Prostate gland (tissue), 2 donors: ENCODE measurements at regions not wholly inside any gene's neighbourhood (a gene's known extent, or its start where the extent isn't known, plus 50 kb on each side); places are given as distances from the start of the nearest gene placed in this dataset.
"Not testable (repeated sequence)": the region's sequence is repeated elsewhere in the genome, so short reads cannot be mapped to it uniquely, and the experiment has no call there.

Experiments
- DNase-seq: peaks from one replicate; pipeline ENCODE4 v3.0.0-alpha.2; 2019; ENCODE audit warnings: low spot score
- H3K27ac ChIP-seq, 2 donors: fragments of 200-600 bp; sonication (generic); 2 replicates each; pipeline ENCODE4 v1.5.1; 2017 to 2019
- H3K27me3 ChIP-seq: fragments of 200-600 bp; sonication (generic); replicated peaks from 2 replicates; pipeline ENCODE4 v1.5.1; 2019; ENCODE audit not compliant: insufficient read depth
- H3K36me3 ChIP-seq, 2 donors: fragments of 200-600 bp; sonication (generic); 1 replicate in 1 of 2; 2 replicates in 1 of 2; pipeline versions ENCODE4 v1.5.1 to v1.8.1; 2017 to 2019
- H3K4me1 ChIP-seq: fragments of 200-600 bp; sonication (generic); replicated peaks from 2 replicates; pipeline ENCODE4 v1.5.1; 2019
- H3K4me3 ChIP-seq, 2 donors: fragments of 200-600 bp; sonication (generic); 2 replicates each; pipeline ENCODE4 v1.5.1; 2017 to 2019
- H3K9me3 ChIP-seq: fragments of 200-600 bp; sonication (generic); 2 replicates; pipeline ENCODE4 v1.5.1; 2017
- POLR2A ChIP-seq: fragments of 450-650 bp; IDR thresholded peaks from one replicate; pipeline ENCODE4 v1.6.1; 2016; ENCODE audit warnings: antibody characterized with exemption, mild to moderate bottlenecking
- POLR2AphosphoS5 ChIP-seq: sonication (generic); formaldehyde crosslinking; IDR thresholded peaks from one replicate; pipeline ENCODE4 v1.6.1; 2017; ENCODE audit warnings: antibody characterized with exemption
- WGBS: methylation state at CpG from one replicate; pipeline ENCODE4 v1.1.5; 2018; 5-methylcytosine and 5-hydroxymethylcytosine counted together
- intact Hi-C: fragments of 100-400 bp; cut with DNase I; formaldehyde crosslinking; loops from one replicate; pipeline ENCODE4 v1.14.2; 2022
- TF ChIP-seq, protein P1 (sequence below), 4 experiments: fragments of 200-600 bp in 2 of 4; fragments of 450-650 bp in 2 of 4; sonication (generic) in 2 of 4; IDR thresholded peaks; 1 replicate in 3 of 4; 2 replicates in 1 of 4; pipeline ENCODE4 v1.5.1; 2016 to 2019; ENCODE audit warnings: antibody characterized with exemption in 4 of 4, mild to moderate bottlenecking in 2 of 4, moderate library complexity in 2 of 4

DNA sequence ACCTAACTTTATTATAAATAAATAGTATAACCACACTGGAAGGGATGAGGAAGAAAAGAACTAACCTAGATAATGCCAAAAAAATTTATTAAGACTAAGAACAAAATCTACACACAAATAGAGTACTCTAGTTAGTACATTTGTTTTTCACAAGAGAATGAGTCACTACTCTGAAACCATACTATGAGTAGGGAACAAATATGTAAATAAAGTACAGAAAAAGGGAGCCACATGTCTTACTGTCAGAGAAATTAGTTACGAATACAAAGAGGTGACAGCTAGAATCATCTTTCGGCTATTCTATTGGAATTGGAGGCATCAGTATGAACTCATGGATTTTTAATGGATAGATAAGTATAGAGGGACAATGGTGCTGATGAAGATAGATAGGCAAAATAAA lies 150.5 kb downstream of the COPS8 start:
- H3K27me3 ChIP-seq: no peaks in the 10 kb centered on the region
- intact Hi-C loops: no loop called here
- H3K4me1 ChIP-seq: no peaks in the 10 kb centered on the region
- H3K9me3 ChIP-seq: no peaks in the 10 kb centered on the region
- TF ChIP-seq, protein P1, sequence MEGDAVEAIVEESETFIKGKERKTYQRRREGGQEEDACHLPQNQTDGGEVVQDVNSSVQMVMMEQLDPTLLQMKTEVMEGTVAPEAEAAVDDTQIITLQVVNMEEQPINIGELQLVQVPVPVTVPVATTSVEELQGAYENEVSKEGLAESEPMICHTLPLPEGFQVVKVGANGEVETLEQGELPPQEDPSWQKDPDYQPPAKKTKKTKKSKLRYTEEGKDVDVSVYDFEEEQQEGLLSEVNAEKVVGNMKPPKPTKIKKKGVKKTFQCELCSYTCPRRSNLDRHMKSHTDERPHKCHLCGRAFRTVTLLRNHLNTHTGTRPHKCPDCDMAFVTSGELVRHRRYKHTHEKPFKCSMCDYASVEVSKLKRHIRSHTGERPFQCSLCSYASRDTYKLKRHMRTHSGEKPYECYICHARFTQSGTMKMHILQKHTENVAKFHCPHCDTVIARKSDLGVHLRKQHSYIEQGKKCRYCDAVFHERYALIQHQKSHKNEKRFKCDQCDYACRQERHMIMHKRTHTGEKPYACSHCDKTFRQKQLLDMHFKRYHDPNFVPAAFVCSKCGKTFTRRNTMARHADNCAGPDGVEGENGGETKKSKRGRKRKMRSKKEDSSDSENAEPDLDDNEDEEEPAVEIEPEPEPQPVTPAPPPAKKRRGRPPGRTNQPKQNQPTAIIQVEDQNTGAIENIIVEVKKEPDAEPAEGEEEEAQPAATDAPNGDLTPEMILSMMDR (IDR thresholded peaks at IDR 0.05): no peak
- TF ChIP-seq POLR2A (no peak), POLR2AphosphoS5 (no peak)
- H3K4me3 ChIP-seq: no peak overlapping the region
- DNase-seq: no peak
- no peaks in the 10 kb centered on the region for H3K36me3 ChIP-seq
- WGBS: 75% methylated on average over 2 of the region's 2 CpGs
- peak overlapping the region in 1 of 2 donors; percentile 27 for H3K27ac ChIP-seq

DNA sequence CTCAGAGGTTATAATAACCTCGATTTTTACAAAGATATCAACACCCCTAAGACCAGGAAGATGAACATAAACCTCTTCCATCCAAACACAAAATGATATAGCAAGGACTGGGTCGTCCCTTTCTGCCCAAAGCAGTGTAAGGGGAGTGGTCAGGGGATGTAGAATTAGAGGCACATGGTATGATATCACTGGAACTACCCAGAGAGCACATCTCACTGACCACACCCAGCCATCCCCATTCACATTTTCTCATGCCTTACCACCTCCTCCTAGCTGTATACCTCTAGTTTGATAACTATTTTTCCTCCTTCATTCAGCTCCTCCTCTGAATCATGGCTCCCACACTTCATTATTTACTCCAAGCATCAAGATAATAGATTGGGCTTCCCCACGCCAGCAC lies 152.6 kb downstream of the COPS8 start:
- Histone ChIP-seq H3K27me3 (no peaks in the 10 kb centered on the region), H3K27ac (no peak overlapping the region), H3K9me3 (no peaks in the 10 kb centered on the region), H3K36me3 (no peaks in the 10 kb centered on the region), H3K4me1 (no peaks in the 10 kb centered on the region), H3K4me3 (no peak overlapping the region)
- no peak for DNase-seq
- intact Hi-C loops: no loop called here
- TF ChIP-seq POLR2AphosphoS5 (no peak), POLR2A (no peak)
- TF ChIP-seq, protein P1 (IDR thresholded peaks at IDR 0.05): no peak
- WGBS: 78% methylated on average over 3 of the region's 3 CpGs

DNA sequence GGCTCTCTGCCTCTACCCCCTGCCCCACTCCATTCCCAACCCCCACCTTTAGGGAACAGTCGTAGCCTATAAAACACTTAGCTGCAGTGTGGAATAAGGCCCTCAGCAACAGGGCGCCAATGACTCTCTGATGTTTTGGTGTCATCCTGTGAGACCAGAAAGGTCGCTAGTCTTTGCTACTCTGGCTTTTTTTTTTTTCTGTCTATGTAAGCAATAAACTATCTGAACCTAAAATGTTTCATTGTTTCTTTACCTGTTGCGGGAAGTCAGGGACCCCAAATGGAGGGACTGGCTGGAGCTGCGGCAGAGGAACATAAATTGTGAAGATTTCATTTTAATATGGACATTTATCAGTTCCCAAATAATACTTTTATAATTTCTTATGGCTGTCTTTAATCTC lies 154.6 kb downstream of the COPS8 start:
- no peak for DNase-seq
- no peaks in the 10 kb centered on the region for H3K27me3 ChIP-seq
- no peak overlapping the region for H3K27ac ChIP-seq
- WGBS: 90% methylated on average over 5 of the region's 5 CpGs
- H3K9me3 ChIP-seq: no peaks in the 10 kb centered on the region
- H3K36me3 ChIP-seq: no peaks in the 10 kb centered on the region
- intact Hi-C loops: no loop called here
- TF ChIP-seq, protein P1 (IDR thresholded peaks at IDR 0.05): no peak
- TF ChIP-seq POLR2AphosphoS5: no peak
- no peak for TF ChIP-seq POLR2A
- no peak overlapping the region for H3K4me3 ChIP-seq
- no peaks in the 10 kb centered on the region for H3K4me1 ChIP-seq

DNA sequence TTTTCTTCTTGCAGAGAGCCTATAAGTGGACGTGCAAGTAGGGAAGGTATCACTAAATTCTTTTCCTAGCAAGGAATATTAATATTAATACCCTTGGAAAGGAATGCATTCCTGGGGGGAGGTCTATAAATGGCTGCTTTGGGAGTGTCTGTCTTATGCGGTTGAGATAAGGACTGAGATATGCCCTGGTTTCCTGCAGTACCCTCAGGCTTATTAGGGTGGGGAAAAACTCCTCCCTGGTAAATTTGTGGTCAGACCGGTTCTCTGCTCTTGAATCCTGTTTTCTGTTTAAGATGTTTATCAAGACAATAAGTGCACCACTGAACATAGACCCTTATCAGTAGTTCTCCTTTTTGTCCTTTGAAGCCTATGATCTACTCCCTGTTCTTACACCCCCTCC lies 155.2 kb downstream of the COPS8 start:
- H3K4me1 ChIP-seq, H3K27me3 ChIP-seq, DNase-seq, H3K27ac ChIP-seq, H3K4me3 ChIP-seq, intact Hi-C loops, H3K9me3 ChIP-seq, H3K36me3 ChIP-seq: not testable (repeated sequence)
- 64% methylated on average over 3 of the region's 3 CpGs for WGBS

DNA sequence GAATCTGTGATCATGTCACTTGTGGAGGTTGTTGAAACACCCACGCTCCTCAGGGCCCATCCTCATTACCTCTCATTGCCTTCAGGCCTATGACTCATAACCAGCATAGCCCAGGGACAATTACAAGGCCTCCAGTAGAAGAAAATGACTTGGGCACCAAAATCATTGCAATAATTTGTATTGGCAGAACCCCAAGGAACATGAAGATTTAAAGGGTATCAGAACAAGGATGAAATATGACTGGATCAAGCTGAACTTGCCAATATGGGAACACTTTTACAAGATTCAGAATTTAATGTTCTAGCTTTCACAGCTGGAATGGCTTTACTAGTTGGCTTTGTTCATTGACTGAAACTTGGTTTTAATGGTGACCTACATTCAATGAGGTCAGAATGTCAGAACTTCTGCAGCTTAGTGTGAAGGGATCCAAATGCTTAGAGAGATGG lies 156.4 kb downstream of the COPS8 start:
- peak overlapping the region in 1 of 2 donors; percentile 38 for H3K27ac ChIP-seq
- WGBS: 50% methylated on average over 1 of the region's 1 CpG
- no peaks in the 10 kb centered on the region for H3K36me3 ChIP-seq
- no peak for DNase-seq
- no peak overlapping the region for H3K4me3 ChIP-seq
- no peaks in the 10 kb centered on the region for H3K4me1 ChIP-seq
- TF ChIP-seq POLR2A (no peak), POLR2AphosphoS5 (peak; percentile 84)
- intact Hi-C loops: no loop called here
- H3K27me3 ChIP-seq: no peaks in the 10 kb centered on the region
- H3K9me3 ChIP-seq: no peaks in the 10 kb centered on the region

DNA sequence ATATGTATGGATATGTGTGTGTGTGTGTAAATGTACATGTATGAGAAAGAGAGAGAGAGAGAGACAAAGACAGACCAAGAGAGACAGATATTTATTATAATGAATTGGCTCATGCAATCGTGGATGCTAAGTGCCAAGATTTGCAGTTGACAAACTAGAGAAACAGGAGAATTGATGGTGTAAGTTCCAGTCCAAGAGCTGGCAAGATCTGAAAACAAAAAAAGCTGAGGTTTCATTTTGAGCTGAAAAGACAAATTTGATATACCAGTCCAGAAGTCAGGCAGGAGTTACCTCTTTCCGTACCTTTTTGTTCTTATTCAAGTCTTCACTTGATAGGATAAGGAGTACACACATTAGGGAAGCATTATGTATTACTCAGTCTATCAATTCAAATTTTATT lies 157.8 kb downstream of the COPS8 start:
- Histone ChIP-seq H3K27me3 (no peaks in the 10 kb centered on the region), H3K4me3 (no peak overlapping the region), H3K36me3 (no peaks in the 10 kb centered on the region), H3K9me3 (no peaks in the 10 kb centered on the region), H3K27ac (no peak overlapping the region), H3K4me1 (no peaks in the 10 kb centered on the region)
- 75% methylated on average over 2 of the region's 2 CpGs for WGBS
- TF ChIP-seq POLR2AphosphoS5 (no peak), POLR2A (no peak)
- TF ChIP-seq, protein P1 (IDR thresholded peaks at IDR 0.05): no peak
- DNase-seq: no peak
- intact Hi-C loops: no loop called here
